Kidney (tissue), 13 donors: ENCODE measurements at regions not wholly inside any gene's neighbourhood (a gene's known extent, or its start where the extent isn't known, plus 50 kb on each side); places are given as distances from the start of the nearest gene placed in this dataset.

Experiments used
- DNase-seq, 5 donors: peaks; one replicate each; pipeline ENCODE4 v3.0.0-alpha.2; 2013 to 2020
- FAIRE-seq: peaks from 2 replicates; lab custom pipeline; 2012; peaks lifted over from hg19 to GRCh38; lab: Jason Lieb, UNC
- H3K27ac ChIP-seq, 2 donors: one replicate each; pipeline ENCODE4 v1.7.0; 2013; ENCODE audit warnings: low read depth in 2 of 2, low read length in 2 of 2, inconsistent platforms in 1 of 2
- H3K27me3 ChIP-seq: one replicate; pipeline ENCODE4 v1.7.1; 2013; ENCODE audit warnings: low read length, inconsistent platforms; ENCODE audit not compliant: control insufficient read depth, insufficient read depth
- H3K36me3 ChIP-seq, 3 donors: one replicate each; pipeline versions ENCODE4 v1.7.0 to v1.7.1; 2013; ENCODE audit warnings: low read length in 3 of 3, control low read depth in 1 of 3, inconsistent platforms in 1 of 3; ENCODE audit not compliant: insufficient read depth in 3 of 3, control insufficient read depth in 2 of 3
- H3K4me1 ChIP-seq, 3 donors: one replicate each; pipeline versions ENCODE4 v1.7.0 to v1.7.1; 2013; ENCODE audit warnings: low read length in 3 of 3, inconsistent platforms in 1 of 3, low read depth in 1 of 3; ENCODE audit not compliant: control insufficient read depth in 2 of 3, insufficient read depth in 2 of 3
- H3K4me3 ChIP-seq, 3 donors: one replicate each; pipeline versions ENCODE4 v1.7.0 to v1.8.1; 2013; ENCODE audit warnings: low read length in 3 of 3, control low read depth in 1 of 3, inconsistent platforms in 1 of 3
- H3K9ac ChIP-seq, 3 donors: one replicate each; pipeline versions ENCODE4 v1.7.0 to v1.7.1; 2013; ENCODE audit warnings: low read length in 3 of 3, control low read depth in 1 of 3, inconsistent platforms in 1 of 3
- H3K9me3 ChIP-seq, 3 donors: one replicate each; pipeline versions ENCODE4 v1.7.0 to v1.7.1; 2013; ENCODE audit warnings: low read length in 3 of 3, control low read depth in 1 of 3, inconsistent platforms in 1 of 3; ENCODE audit not compliant: control insufficient read depth in 2 of 3, insufficient read depth in 1 of 3
- intact Hi-C: fragments of 100-400 bp; cut with DNase I; formaldehyde crosslinking; loops from one replicate; pipeline ENCODE4 v1.11.1; 2022
- TF ChIP-seq, protein P1 (sequence below): IDR thresholded peaks from 3 replicates; pipeline ENCODE4 v1.5.1; 2012; ENCODE audit warnings: mild to moderate bottlenecking, moderate library complexity, borderline replicate concordance; ENCODE audit not compliant: insufficient read depth; ENCODE audit errors: extremely low read depth
- donor health status: control.
- donor health status: control.
- donor health status: control.
- donor health status: control.
- donor health status: control.
- donor health status: DM: yes; HTN: yes; CAD: no.
- donor health status: Normal renal cell carcinoma (clear cell type).

GRCh38 chr3:90253131-90253530 is 1145.7 kb downstream of the EPHA3 start:
- Histone ChIP-seq H3K9ac (no peak overlapping the region), H3K27me3 (no peaks in the 10 kb centered on the region), H3K4me3 (no peak overlapping the region), H3K4me1 (no peaks in the 10 kb centered on the region), H3K9me3 (no peaks in the 10 kb centered on the region), H3K27ac (no peak overlapping the region), H3K36me3 (no peaks in the 10 kb centered on the region)
- TF ChIP-seq, protein P1, sequence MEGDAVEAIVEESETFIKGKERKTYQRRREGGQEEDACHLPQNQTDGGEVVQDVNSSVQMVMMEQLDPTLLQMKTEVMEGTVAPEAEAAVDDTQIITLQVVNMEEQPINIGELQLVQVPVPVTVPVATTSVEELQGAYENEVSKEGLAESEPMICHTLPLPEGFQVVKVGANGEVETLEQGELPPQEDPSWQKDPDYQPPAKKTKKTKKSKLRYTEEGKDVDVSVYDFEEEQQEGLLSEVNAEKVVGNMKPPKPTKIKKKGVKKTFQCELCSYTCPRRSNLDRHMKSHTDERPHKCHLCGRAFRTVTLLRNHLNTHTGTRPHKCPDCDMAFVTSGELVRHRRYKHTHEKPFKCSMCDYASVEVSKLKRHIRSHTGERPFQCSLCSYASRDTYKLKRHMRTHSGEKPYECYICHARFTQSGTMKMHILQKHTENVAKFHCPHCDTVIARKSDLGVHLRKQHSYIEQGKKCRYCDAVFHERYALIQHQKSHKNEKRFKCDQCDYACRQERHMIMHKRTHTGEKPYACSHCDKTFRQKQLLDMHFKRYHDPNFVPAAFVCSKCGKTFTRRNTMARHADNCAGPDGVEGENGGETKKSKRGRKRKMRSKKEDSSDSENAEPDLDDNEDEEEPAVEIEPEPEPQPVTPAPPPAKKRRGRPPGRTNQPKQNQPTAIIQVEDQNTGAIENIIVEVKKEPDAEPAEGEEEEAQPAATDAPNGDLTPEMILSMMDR = no peak
- DNase-seq = no peak
- intact Hi-C loops = no loop called here
- FAIRE-seq = no peak

DNA sequence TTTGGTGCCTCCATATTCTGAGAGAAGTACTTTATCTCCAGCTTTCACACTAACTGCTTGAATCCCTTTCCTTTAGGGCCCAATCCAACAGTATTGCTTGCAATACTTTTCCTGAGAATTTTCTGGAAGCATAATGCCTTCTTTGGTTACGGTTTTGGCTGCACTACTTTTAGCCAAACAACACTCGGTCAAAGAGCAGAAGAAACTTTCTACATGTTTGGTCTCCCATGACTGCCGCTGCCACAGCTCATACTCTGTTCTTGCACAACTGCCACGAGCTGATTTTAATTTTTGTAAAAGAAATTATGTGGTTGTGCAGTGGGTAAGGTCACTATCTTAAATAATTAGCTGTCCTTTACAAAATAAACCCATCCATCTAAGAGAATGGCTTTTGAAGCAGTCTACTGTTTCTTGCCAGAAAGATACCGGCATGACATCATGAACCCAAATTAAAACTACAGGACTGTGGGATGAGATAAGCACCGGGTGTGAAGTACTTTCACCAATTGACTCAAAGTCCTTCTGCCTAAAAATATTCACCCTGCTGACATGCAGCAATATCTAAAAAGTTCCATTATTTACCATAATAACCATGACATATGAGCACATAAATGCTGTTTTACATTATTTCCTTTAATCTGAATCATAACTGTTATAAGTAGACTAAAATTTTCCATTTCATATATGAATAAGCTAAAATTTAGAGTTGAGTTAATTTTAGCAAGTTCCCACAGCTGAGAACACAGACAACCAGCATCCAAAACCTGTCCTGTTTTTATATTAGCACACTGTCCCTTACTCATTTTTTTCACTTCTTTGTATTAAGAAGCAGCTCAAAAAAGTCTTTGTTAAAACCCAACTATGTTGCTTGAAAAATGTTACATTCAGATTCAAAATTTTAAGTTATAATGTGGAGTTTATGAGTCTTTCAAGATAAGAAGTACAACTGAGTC is 1154.3 kb downstream of the EPHA3 start:
- Histone ChIP-seq H3K9ac (no peak overlapping the region), H3K27ac (no peak overlapping the region), H3K4me1 (no peaks in the 10 kb centered on the region), H3K36me3 (no peaks in the 10 kb centered on the region), H3K4me3 (no peak overlapping the region), H3K27me3 (no peaks in the 10 kb centered on the region), H3K9me3 (no peaks in the 10 kb centered on the region)
- TF ChIP-seq, protein P1 = no peak
- DNase-seq (no peak), FAIRE-seq (no peak)
- intact Hi-C loops = no loop called here
